ENCODE measurements at regions not wholly inside any gene's neighbourhood (a gene's known extent, or its start where the extent isn't known, plus 50 kb on each side); places are given as distances from the start of the nearest gene placed in this dataset.
"Not testable (repeated sequence)": the region's sequence is repeated elsewhere in the genome, so short reads cannot be mapped to it uniquely, and the experiment has no call there.

GRCh38 chr5:177941386-177941785, 54.7 kb downstream of the PROP1 start:
- H3K4me3 Mint-ChIP-seq; H3K36me3 Mint-ChIP-seq (ENCODE audit: low read depth); H3K27me3 Mint-ChIP-seq: not testable (repeated sequence)

GRCh38 chr5:177939246-177940171, 56.5 kb downstream of the PROP1 start:
- not testable (repeated sequence) for H3K27ac Mint-ChIP-seq; H3K9me3 Mint-ChIP-seq; H3K27me3 Mint-ChIP-seq; H3K36me3 Mint-ChIP-seq (ENCODE audit: low read depth)
- Mint-ChIP-seq H3K4me1 (ENCODE audit: low read depth) (peaks cover 14% of the 10 kb centered on the region), H3K4me3 (peak overlapping the region; percentile 76)

More at GRCh38 chr5:177941386-177941785, 54.7 kb downstream of the PROP1 start:
- H3K4me1 Mint-ChIP-seq (ENCODE audit: low read depth): peaks cover 18% of the 10 kb centered on the region
- H3K9me3 Mint-ChIP-seq, H3K27ac Mint-ChIP-seq: not testable (repeated sequence)

- H3K4me1 Mint-ChIP-seq (ENCODE audit: low read depth): peaks cover 14% of the 10 kb centered on the region
- not testable (repeated sequence) for H3K27ac Mint-ChIP-seq; H3K4me3 Mint-ChIP-seq; H3K27me3 Mint-ChIP-seq; H3K36me3 Mint-ChIP-seq (ENCODE audit: low read depth); H3K9me3 Mint-ChIP-seq
These were observed 57.3 kb downstream of the PROP1 start for GRCh38 chr5:177938767-177939166.

GRCh38 chr5:177934233-177934632, 61.8 kb downstream of the PROP1 start:
- not testable (repeated sequence) for H3K27me3 Mint-ChIP-seq; H3K36me3 Mint-ChIP-seq (ENCODE audit: low read depth); H3K4me1 Mint-ChIP-seq (ENCODE audit: low read depth); H3K27ac Mint-ChIP-seq; H3K9me3 Mint-ChIP-seq; H3K4me3 Mint-ChIP-seq

- H3K36me3 Mint-ChIP-seq (ENCODE audit: low read depth); H3K27ac Mint-ChIP-seq; H3K9me3 Mint-ChIP-seq; H3K27me3 Mint-ChIP-seq; H3K4me1 Mint-ChIP-seq (ENCODE audit: low read depth); H3K4me3 Mint-ChIP-seq: not testable (repeated sequence)
These were observed 65.6 kb downstream of the PROP1 start for GRCh38 chr5:177930269-177931022.

- not testable (repeated sequence) for H3K9me3 Mint-ChIP-seq; H3K4me1 Mint-ChIP-seq (ENCODE audit: low read depth); H3K36me3 Mint-ChIP-seq (ENCODE audit: low read depth); H3K27ac Mint-ChIP-seq; H3K27me3 Mint-ChIP-seq; H3K4me3 Mint-ChIP-seq
These were observed 66.4 kb downstream of the PROP1 start for GRCh38 chr5:177929618-177930017.

GRCh38 chr5:177927500-177927899, 68.5 kb downstream of the PROP1 start:
- H3K27me3 Mint-ChIP-seq; H3K4me1 Mint-ChIP-seq (ENCODE audit: low read depth); H3K27ac Mint-ChIP-seq; H3K9me3 Mint-ChIP-seq; H3K36me3 Mint-ChIP-seq (ENCODE audit: low read depth); H3K4me3 Mint-ChIP-seq: not testable (repeated sequence)

GRCh38 chr5:177924577-177924976, 71.5 kb downstream of the PROP1 start:
- not testable (repeated sequence) for H3K27ac Mint-ChIP-seq; H3K36me3 Mint-ChIP-seq (ENCODE audit: low read depth); H3K4me3 Mint-ChIP-seq; H3K27me3 Mint-ChIP-seq; H3K4me1 Mint-ChIP-seq (ENCODE audit: low read depth); H3K9me3 Mint-ChIP-seq

GRCh38 chr5:177923837-177924236, 72.2 kb downstream of the PROP1 start:
- not testable (repeated sequence) for H3K4me3 Mint-ChIP-seq; H3K4me1 Mint-ChIP-seq (ENCODE audit: low read depth); H3K27ac Mint-ChIP-seq; H3K36me3 Mint-ChIP-seq (ENCODE audit: low read depth); H3K27me3 Mint-ChIP-seq; H3K9me3 Mint-ChIP-seq

- not testable (repeated sequence) for H3K27ac Mint-ChIP-seq; H3K36me3 Mint-ChIP-seq (ENCODE audit: low read depth); H3K9me3 Mint-ChIP-seq; H3K4me3 Mint-ChIP-seq; H3K4me1 Mint-ChIP-seq (ENCODE audit: low read depth); H3K27me3 Mint-ChIP-seq
These were observed 72.9 kb downstream of the PROP1 start for GRCh38 chr5:177923189-177923588.

- not testable (repeated sequence) for H3K4me3 Mint-ChIP-seq; H3K27me3 Mint-ChIP-seq; H3K4me1 Mint-ChIP-seq (ENCODE audit: low read depth); H3K9me3 Mint-ChIP-seq; H3K36me3 Mint-ChIP-seq (ENCODE audit: low read depth); H3K27ac Mint-ChIP-seq
These were observed 86.8 kb downstream of the PROP1 start for GRCh38 chr5:177909261-177909660.

- not testable (repeated sequence) for H3K4me1 Mint-ChIP-seq (ENCODE audit: low read depth); H3K27me3 Mint-ChIP-seq; H3K9me3 Mint-ChIP-seq; H3K36me3 Mint-ChIP-seq (ENCODE audit: low read depth); H3K27ac Mint-ChIP-seq; H3K4me3 Mint-ChIP-seq
These were observed 93.2 kb downstream of the PROP1 start for GRCh38 chr5:177902806-177903205.

- H3K36me3 Mint-ChIP-seq (ENCODE audit: low read depth); H3K27ac Mint-ChIP-seq; H3K9me3 Mint-ChIP-seq; H3K4me3 Mint-ChIP-seq; H3K4me1 Mint-ChIP-seq (ENCODE audit: low read depth); H3K27me3 Mint-ChIP-seq: not testable (repeated sequence)
These were observed 96.0 kb downstream of the PROP1 start for GRCh38 chr5:177900066-177900465.

- not testable (repeated sequence) for H3K27me3 Mint-ChIP-seq
These were observed 101.2 kb downstream of the PROP1 start for GRCh38 chr5:177894681-177895453.

GRCh38 chr5:177892357-177892665, 103.7 kb downstream of the PROP1 start:
- not testable (repeated sequence) for H3K4me1 Mint-ChIP-seq (ENCODE audit: low read depth); H3K27ac Mint-ChIP-seq

More at GRCh38 chr5:177894681-177895453, 101.2 kb downstream of the PROP1 start:
- H3K4me1 Mint-ChIP-seq (ENCODE audit: low read depth); H3K9me3 Mint-ChIP-seq; H3K36me3 Mint-ChIP-seq (ENCODE audit: low read depth); H3K4me3 Mint-ChIP-seq; H3K27ac Mint-ChIP-seq: not testable (repeated sequence)

More at GRCh38 chr5:177892357-177892665, 103.7 kb downstream of the PROP1 start:
- not testable (repeated sequence) for H3K4me3 Mint-ChIP-seq; H3K27me3 Mint-ChIP-seq; H3K9me3 Mint-ChIP-seq; H3K36me3 Mint-ChIP-seq (ENCODE audit: low read depth)

Data from stimulated activated naive CD8-positive, alpha-beta T cell treated with anti-CD3 and anti-CD28 coated beads, Interleukin-15, Interleukin-2, amounts not matched to agents 100 ng/mL and 50 ng/mL, for 24 hours (primary cell).